ENCODE measurements at regions not wholly inside any gene's neighbourhood (a gene's known extent, or its start where the extent isn't known, plus 50 kb on each side); places are given as distances from the start of the nearest gene placed in this dataset.

DNA sequence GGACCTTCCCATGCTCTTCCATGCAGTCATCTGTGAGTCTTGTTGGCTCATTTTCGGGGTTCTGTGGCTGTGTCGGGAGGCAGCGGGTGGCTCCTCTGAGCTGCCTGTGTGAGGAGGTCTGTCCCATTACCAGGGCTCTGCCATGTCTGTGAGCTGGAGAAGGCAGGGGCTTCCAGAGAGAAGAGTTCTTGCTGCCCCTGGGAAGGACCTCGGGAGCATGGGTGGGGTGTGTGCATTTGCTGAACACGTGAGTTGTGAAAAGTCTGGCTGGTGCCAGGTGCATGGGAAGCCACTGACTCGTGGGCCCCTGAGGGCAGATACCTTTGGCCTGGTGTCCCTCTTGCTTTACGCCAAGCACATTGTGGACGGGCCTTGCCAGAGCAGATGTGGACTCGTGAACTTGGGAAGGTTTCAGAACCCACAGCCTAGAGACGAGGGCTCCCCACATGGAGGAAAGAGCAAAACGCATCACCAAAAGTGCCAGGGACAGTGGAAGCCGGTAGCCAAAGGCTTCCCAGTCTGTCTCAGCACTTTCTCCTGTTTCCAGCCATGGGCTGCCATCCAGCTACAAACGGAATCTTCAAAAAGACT lies 1324.5 kb downstream of the BRD1 start:
- TF ChIP-seq, protein P1, sequence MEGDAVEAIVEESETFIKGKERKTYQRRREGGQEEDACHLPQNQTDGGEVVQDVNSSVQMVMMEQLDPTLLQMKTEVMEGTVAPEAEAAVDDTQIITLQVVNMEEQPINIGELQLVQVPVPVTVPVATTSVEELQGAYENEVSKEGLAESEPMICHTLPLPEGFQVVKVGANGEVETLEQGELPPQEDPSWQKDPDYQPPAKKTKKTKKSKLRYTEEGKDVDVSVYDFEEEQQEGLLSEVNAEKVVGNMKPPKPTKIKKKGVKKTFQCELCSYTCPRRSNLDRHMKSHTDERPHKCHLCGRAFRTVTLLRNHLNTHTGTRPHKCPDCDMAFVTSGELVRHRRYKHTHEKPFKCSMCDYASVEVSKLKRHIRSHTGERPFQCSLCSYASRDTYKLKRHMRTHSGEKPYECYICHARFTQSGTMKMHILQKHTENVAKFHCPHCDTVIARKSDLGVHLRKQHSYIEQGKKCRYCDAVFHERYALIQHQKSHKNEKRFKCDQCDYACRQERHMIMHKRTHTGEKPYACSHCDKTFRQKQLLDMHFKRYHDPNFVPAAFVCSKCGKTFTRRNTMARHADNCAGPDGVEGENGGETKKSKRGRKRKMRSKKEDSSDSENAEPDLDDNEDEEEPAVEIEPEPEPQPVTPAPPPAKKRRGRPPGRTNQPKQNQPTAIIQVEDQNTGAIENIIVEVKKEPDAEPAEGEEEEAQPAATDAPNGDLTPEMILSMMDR (IDR thresholded peaks at IDR 0.05) = no peak
- no peak for TF ChIP-seq POLR2A (IDR thresholded peaks at IDR 0.05)

All from tibial nerve (tissue), 3 donors.